Keratinocyte (primary cell): ENCODE measurements at regions not wholly inside any gene's neighbourhood (a gene's known extent, or its start where the extent isn't known, plus 50 kb on each side); places are given as distances from the start of the nearest gene placed in this dataset.

Experiments used
- DNase-seq: peaks from one replicate; pipeline ENCODE4 v3.0.0-alpha.2; 2011; ENCODE audit warnings: low read depth, missing footprints, low spot score
- FAIRE-seq: peaks from 2 replicates; lab custom pipeline; 2011; peaks lifted over from hg19 to GRCh38; lab: Jason Lieb, UNC
- H2AFZ ChIP-seq: 2 replicates; pipeline ENCODE4 v1.6.0; 2012; ENCODE audit warnings: low read length, control low read depth, inconsistent platforms; ENCODE audit not compliant: control insufficient read depth
- H3K27ac ChIP-seq: 2 replicates; pipeline ENCODE4 v1.5.1; 2011; ENCODE audit warnings: low read length; ENCODE audit not compliant: control insufficient read depth, insufficient read depth
- H3K27me3 ChIP-seq: 3 replicates; pipeline ENCODE4 v1.6.0; 2011; ENCODE audit warnings: low read length; ENCODE audit not compliant: control insufficient read depth, insufficient read depth; ENCODE audit errors: extremely low read depth
- H3K36me3 ChIP-seq, 2 experiments: 2 replicates in 1 of 2; 3 replicates in 1 of 2; pipeline ENCODE4 v1.5.1; 2011; ENCODE audit warnings: low read length in 2 of 2, mild to moderate bottlenecking in 1 of 2; ENCODE audit not compliant: control insufficient read depth in 2 of 2, insufficient read depth in 2 of 2; ENCODE audit errors: extremely low read depth in 1 of 2
- H3K4me1 ChIP-seq: 3 replicates; pipeline ENCODE4 v1.5.1; 2011; ENCODE audit warnings: low read length; ENCODE audit not compliant: control insufficient read depth, insufficient read depth; ENCODE audit errors: extremely low read depth
- H3K4me2 ChIP-seq: 3 replicates; pipeline ENCODE4 v1.6.0; 2011; ENCODE audit warnings: low read depth, low read length; ENCODE audit not compliant: control insufficient read depth, insufficient read depth; ENCODE audit errors: extremely low read depth
- H3K4me3 ChIP-seq, 3 experiments: fragments of 200-600 bp in 1 of 3; sonication (generic) in 1 of 3; 2 replicates in 2 of 3; 3 replicates in 1 of 3; pipeline ENCODE4 v1.5.1; 2011 to 2016; ENCODE audit warnings: low read length in 3 of 3, mild to moderate bottlenecking in 3 of 3, control low read depth in 2 of 3, inconsistent platforms in 1 of 3, low read depth in 1 of 3, mixed read lengths in 1 of 3, mixed run types in 1 of 3, moderate library complexity in 1 of 3; ENCODE audit not compliant: control insufficient read depth in 2 of 3, insufficient read depth in 2 of 3; ENCODE audit errors: extremely low read depth in 1 of 3
- H3K79me2 ChIP-seq: 2 replicates; pipeline ENCODE4 v1.6.0; 2012; ENCODE audit warnings: low read length; ENCODE audit not compliant: control insufficient read depth, insufficient read depth
- H3K9ac ChIP-seq: 3 replicates; pipeline ENCODE4 v1.6.0; 2011; ENCODE audit warnings: low read length; ENCODE audit not compliant: control insufficient read depth, insufficient read depth; ENCODE audit errors: extremely low read depth
- H3K9me1 ChIP-seq: 3 replicates; pipeline ENCODE4 v1.6.0; 2011; ENCODE audit warnings: low read length; ENCODE audit not compliant: control insufficient read depth, insufficient read depth; ENCODE audit errors: extremely low read depth
- H3K9me3 ChIP-seq: 2 replicates; pipeline ENCODE4 v1.5.1; 2012; ENCODE audit warnings: low read depth, low read length; ENCODE audit not compliant: control insufficient read depth
- H4K20me1 ChIP-seq: 3 replicates; pipeline ENCODE4 v1.6.0; 2011; ENCODE audit warnings: low read length; ENCODE audit not compliant: control insufficient read depth, insufficient read depth; ENCODE audit errors: extremely low read depth
- CTCF ChIP-seq, 3 experiments: IDR thresholded peaks in 1 of 3; conservative IDR thresholded peaks in 1 of 3; optimal IDR thresholded peaks in 1 of 3; 2 replicates in 2 of 3; 3 replicates in 1 of 3; pipeline versions ENCODE3 to v1.5.1; 2011; ENCODE audit warnings: low read length in 3 of 3, mild to moderate bottlenecking in 3 of 3, moderate library complexity in 2 of 3, control low read depth in 1 of 3, inconsistent platforms in 1 of 3; ENCODE audit not compliant: insufficient read depth in 2 of 3; ENCODE audit errors: extremely low read depth in 1 of 3
- EZH2 ChIP-seq: IDR thresholded peaks from one replicate; pipeline ENCODE4 v1.6.1; 2012; ENCODE audit warnings: inconsistent platforms, mild to moderate bottlenecking, low read length, moderate library complexity
- dilution Hi-C: fragments of 300-500 bp; cut with MboI; formaldehyde crosslinking; loops from one replicate; pipeline ENCODE4 v1.7.0; 2020; ENCODE audit warnings: low sequenced_read_pairs; ENCODE audit not compliant: extremely low pct_ligation_motif_present

DNA sequence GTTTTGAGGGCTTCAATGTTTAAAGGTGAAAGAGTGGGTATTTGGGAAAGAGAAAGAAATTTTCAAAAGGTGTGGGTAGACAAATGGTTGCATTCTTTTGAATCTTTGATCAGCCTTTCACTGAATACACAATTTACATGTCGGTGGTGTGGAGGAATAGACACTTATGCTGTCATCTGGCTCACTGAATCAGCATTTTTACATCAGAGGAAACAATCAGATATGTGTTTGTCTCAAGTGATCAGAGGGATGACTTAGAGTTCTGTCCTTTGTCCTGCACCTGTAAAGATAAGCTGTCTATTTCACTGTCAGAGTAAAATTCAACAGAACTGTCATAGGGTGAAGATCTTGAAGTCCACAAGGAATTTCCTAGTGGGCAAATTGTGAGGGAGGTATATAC, 170.9 kb upstream of the USP25 start:
- FAIRE-seq (no peak), DNase-seq (no peak)
- no peak overlapping the region for H2AFZ ChIP-seq
- no peaks in the 10 kb centered on the region for H3K4me1 ChIP-seq
- H3K9me3 ChIP-seq, result no peaks in the 10 kb centered on the region
- H3K27me3 ChIP-seq, result no peaks in the 10 kb centered on the region
- H3K9me1 ChIP-seq, result no peaks in the 10 kb centered on the region
- no peak for TF ChIP-seq EZH2
- no peaks in the 10 kb centered on the region for H3K79me2 ChIP-seq
- no peak overlapping the region for H3K9ac ChIP-seq
- no peaks in the 10 kb centered on the region for H3K36me3 ChIP-seq
- H3K4me2 ChIP-seq, result no peak overlapping the region
- dilution Hi-C loops, result no loop called here
- no peaks in the 10 kb centered on the region for H4K20me1 ChIP-seq
- H3K27ac ChIP-seq, result no peak overlapping the region
- no peak overlapping the region for H3K4me3 ChIP-seq

DNA sequence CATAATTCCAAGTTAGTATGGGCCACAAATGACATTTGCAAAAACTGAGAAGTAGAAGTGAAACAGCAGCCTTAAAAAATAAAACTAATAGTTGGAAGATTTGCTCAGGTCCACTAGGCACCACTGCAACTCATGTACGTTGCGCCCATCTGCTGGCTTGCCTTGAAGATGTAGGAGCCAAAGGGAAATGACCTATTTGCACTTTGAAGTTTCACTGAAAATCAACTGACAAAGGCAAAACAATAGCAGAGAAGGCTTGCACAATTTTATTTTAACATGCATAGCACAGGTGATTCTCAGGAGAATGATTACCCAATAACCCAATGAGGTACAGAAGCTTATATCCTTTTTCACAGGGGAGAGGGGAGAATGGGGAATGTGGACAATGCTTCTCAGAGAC, 170.1 kb upstream of the USP25 start:
- H3K27me3 ChIP-seq, result no peaks in the 10 kb centered on the region
- no peaks in the 10 kb centered on the region for H3K9me1 ChIP-seq
- FAIRE-seq, result no peak
- H2AFZ ChIP-seq, result no peak overlapping the region
- no peak for DNase-seq
- TF ChIP-seq EZH2 (no peak), CTCF (optimal IDR thresholded peaks at IDR 0.05 in 1 of 3, IDR thresholded peaks at IDR 0.05 in 1 of 3, conservative IDR thresholded peaks at IDR 0.05 in 1 of 3; ENCODE audit: extremely low read depth in 1 of 3, insufficient read depth in 2 of 3, low read length in 3 of 3) (no peak)
- no peaks in the 10 kb centered on the region for H3K36me3 ChIP-seq
- no peaks in the 10 kb centered on the region for H3K9me3 ChIP-seq
- no peak overlapping the region for H3K27ac ChIP-seq
- H3K9ac ChIP-seq, result no peak overlapping the region
- H3K4me3 ChIP-seq, result no peak overlapping the region
- H3K79me2 ChIP-seq, result no peaks in the 10 kb centered on the region
- dilution Hi-C loops, result no loop called here
- H3K4me1 ChIP-seq, result no peaks in the 10 kb centered on the region
- no peaks in the 10 kb centered on the region for H4K20me1 ChIP-seq
- H3K4me2 ChIP-seq, result no peak overlapping the region

- DNase-seq, result no peak
- Histone ChIP-seq H3K27me3 (no peaks in the 10 kb centered on the region), H3K79me2 (no peaks in the 10 kb centered on the region), H3K4me2 (no peak overlapping the region), H4K20me1 (no peaks in the 10 kb centered on the region), H3K36me3 (no peaks in the 10 kb centered on the region), H3K9me1 (no peaks in the 10 kb centered on the region), H3K4me1 (no peaks in the 10 kb centered on the region), H3K27ac (no peak overlapping the region), H3K9ac (no peak overlapping the region), H3K4me3 (no peak overlapping the region), H3K9me3 (no peaks in the 10 kb centered on the region), H2AFZ (no peak overlapping the region)
- dilution Hi-C loops, result no loop called here
- FAIRE-seq, result no peak
- TF ChIP-seq EZH2, result no peak
- TF ChIP-seq CTCF (optimal IDR thresholded peaks at IDR 0.05 in 1 of 3, IDR thresholded peaks at IDR 0.05 in 1 of 3, conservative IDR thresholded peaks at IDR 0.05 in 1 of 3; ENCODE audit: extremely low read depth in 1 of 3, insufficient read depth in 2 of 3, low read length in 3 of 3), result no peak
Measured at GRCh38 chr21:15560383-15561056, 169.3 kb upstream of the USP25 start.
